Astrocyte of the hippocampus (primary cell): ENCODE measurements at regions not wholly inside any gene's neighbourhood (a gene's known extent, or its start where the extent isn't known, plus 50 kb on each side); places are given as distances from the start of the nearest gene placed in this dataset.
A peak's percentile ranks its signal among the peaks of the same experiment; 100 is the strongest.

Experiments used
- DNase-seq: peaks from one replicate; pipeline ENCODE4 v3.0.0; 2011; ENCODE audit warnings: low read depth, low spot score

- no peak for DNase-seq
Measured at GRCh38 chr2:103469800-103470199, 708.0 kb downstream of the TMEM182 start.

- peak; percentile 13 for DNase-seq
Measured at GRCh38 chr2:103484906-103485305, 723.1 kb downstream of the TMEM182 start.

GRCh38 chr2:103496850-103497249 is 735.0 kb downstream of the TMEM182 start:
- no peak for DNase-seq

- no peak for DNase-seq
Measured at GRCh38 chr2:103506812-103507211, 745.0 kb downstream of the TMEM182 start.

GRCh38 chr2:103512442-103512841 is 750.6 kb downstream of the TMEM182 start:
- DNase-seq, result no peak

GRCh38 chr2:103520547-103520946 is 758.7 kb downstream of the TMEM182 start:
- DNase-seq, result no peak

- DNase-seq, result peak; percentile 2
Measured at GRCh38 chr2:103525756-103526155, 763.9 kb downstream of the TMEM182 start.

- no peak for DNase-seq
Measured at GRCh38 chr2:103526757-103527156, 764.9 kb downstream of the TMEM182 start.

- DNase-seq, result no peak
Measured at GRCh38 chr2:103527278-103527677, 765.4 kb downstream of the TMEM182 start.

GRCh38 chr2:103529798-103530502 is 768.1 kb downstream of the TMEM182 start:
- DNase-seq, result no peak

- DNase-seq, result no peak
Measured at GRCh38 chr2:103552775-103553174, 790.9 kb downstream of the TMEM182 start.

- no peak for DNase-seq
Measured at GRCh38 chr2:103594823-103595222, 833.0 kb downstream of the TMEM182 start.

- no peak for DNase-seq
Measured at GRCh38 chr2:103605071-103605780, 843.4 kb downstream of the TMEM182 start.

- no peak for DNase-seq
Measured at GRCh38 chr2:103615611-103616105, 853.8 kb downstream of the TMEM182 start.

GRCh38 chr2:103616891-103617290 is 855.1 kb downstream of the TMEM182 start:
- no peak for DNase-seq

GRCh38 chr2:103618112-103618511 is 856.3 kb downstream of the TMEM182 start:
- no peak for DNase-seq

- no peak for DNase-seq
Measured at GRCh38 chr2:103627301-103627700, 865.5 kb downstream of the TMEM182 start.

- DNase-seq, result no peak
Measured at GRCh38 chr2:103638978-103639377, 877.1 kb downstream of the TMEM182 start.

GRCh38 chr2:103656558-103656957 is 894.7 kb downstream of the TMEM182 start:
- peak; percentile 64 for DNase-seq

GRCh38 chr2:103660519-103660918 is 898.7 kb downstream of the TMEM182 start:
- DNase-seq, result no peak

GRCh38 chr2:103660947-103661346 is 899.1 kb downstream of the TMEM182 start:
- no peak for DNase-seq

GRCh38 chr2:103664690-103665089 is 902.9 kb downstream of the TMEM182 start:
- peak; percentile 32 for DNase-seq

GRCh38 chr2:103667335-103667884 is 905.6 kb downstream of the TMEM182 start:
- peak; percentile 83 for DNase-seq
